Liver (tissue), 8 donors: ENCODE measurements at regions not wholly inside any gene's neighbourhood (a gene's known extent, or its start where the extent isn't known, plus 50 kb on each side); places are given as distances from the start of the nearest gene placed in this dataset.

Experiments
- DNase-seq: peaks from one replicate; pipeline ENCODE4 v3.0.0-alpha.2; 2017; ENCODE audit warnings: low spot score
- H3K27ac ChIP-seq, 2 donors: one replicate each; pipeline ENCODE4 v1.7.0; 2013; ENCODE audit warnings: inconsistent platforms in 2 of 2, low read length in 2 of 2, control low read depth in 1 of 2, low read depth in 1 of 2, mild to moderate bottlenecking in 1 of 2
- H3K27me3 ChIP-seq, 4 donors: one replicate each; pipeline versions ENCODE4 v1.6.1 to v1.7.0; 2013; ENCODE audit warnings: low read length in 3 of 4, inconsistent platforms in 1 of 4, mild to moderate bottlenecking in 1 of 4, moderate library complexity in 1 of 4; ENCODE audit not compliant: control insufficient read depth in 4 of 4, insufficient read depth in 4 of 4
- H3K36me3 ChIP-seq, 4 donors: one replicate each; pipeline versions ENCODE4 v1.6.1 to v1.7.0; 2013; ENCODE audit warnings: low read length in 3 of 4, mild to moderate bottlenecking in 3 of 4, low read depth in 1 of 4, moderate library complexity in 1 of 4; ENCODE audit not compliant: control insufficient read depth in 4 of 4, insufficient read depth in 3 of 4
- H3K4me1 ChIP-seq, 4 donors: one replicate each; pipeline versions ENCODE4 v1.6.1 to v1.7.0; 2013; ENCODE audit warnings: low read length in 3 of 4, mild to moderate bottlenecking in 3 of 4, moderate library complexity in 1 of 4; ENCODE audit not compliant: control insufficient read depth in 4 of 4, insufficient read depth in 4 of 4
- H3K4me3 ChIP-seq, 3 donors: one replicate each; pipeline versions ENCODE4 v1.6.1 to v1.7.0; 2013; ENCODE audit warnings: low read length in 3 of 3, control low read depth in 1 of 3, low read depth in 1 of 3, mild to moderate bottlenecking in 1 of 3
- H3K9ac ChIP-seq, 2 donors: one replicate each; pipeline ENCODE4 v1.7.0; 2013; ENCODE audit warnings: low read length in 2 of 2, mild to moderate bottlenecking in 2 of 2, moderate library complexity in 2 of 2, control low read depth in 1 of 2, low read depth in 1 of 2
- H3K9me3 ChIP-seq, 4 donors: one replicate each; pipeline versions ENCODE4 v1.6.1 to v1.7.0; 2013; ENCODE audit warnings: low read length in 3 of 4; ENCODE audit not compliant: control insufficient read depth in 4 of 4
- ATF3 ChIP-seq: IDR thresholded peaks from 2 replicates; pipeline ENCODE4 v1.6.1; 2016; ENCODE audit warnings: antibody characterized with exemption
- CTCF ChIP-seq: fragments of 150-350 bp; IDR thresholded peaks from 2 replicates; pipeline ENCODE4 v1.5.1; 2017; ENCODE audit warnings: improper control_type of control experiment, low read depth, low read length; ENCODE audit not compliant: missing input control
- EGR1 ChIP-seq, 2 donors: IDR thresholded peaks; 2 replicates each; pipeline ENCODE4 v1.6.1; 2016 to 2018; ENCODE audit warnings: antibody characterized with exemption in 2 of 2, low read depth in 2 of 2
- FOXA1 ChIP-seq: IDR thresholded peaks from 2 replicates; pipeline ENCODE4 v1.6.1; 2016; ENCODE audit warnings: antibody characterized with exemption
- FOXA2 ChIP-seq: IDR thresholded peaks from 2 replicates; pipeline ENCODE4 v1.6.1; 2016; ENCODE audit warnings: antibody characterized with exemption
- GABPA ChIP-seq, 2 donors: IDR thresholded peaks in 1 of 2; conservative IDR thresholded peaks in 1 of 2; 2 replicates each; pipeline ENCODE4 v1.6.1; 2016; ENCODE audit warnings: antibody characterized with exemption in 2 of 2, mild to moderate bottlenecking in 1 of 2, moderate library complexity in 1 of 2
- HNF4A ChIP-seq, 2 donors: conservative IDR thresholded peaks; 2 replicates each; pipeline ENCODE4 v1.6.1; 2016; ENCODE audit warnings: antibody characterized with exemption in 2 of 2, mild to moderate bottlenecking in 2 of 2
- HNF4G ChIP-seq: IDR thresholded peaks from 2 replicates; pipeline ENCODE4 v1.6.1; 2016; ENCODE audit warnings: antibody characterized with exemption
- JUND ChIP-seq, 2 donors: IDR thresholded peaks; 2 replicates each; pipeline ENCODE4 v1.6.1; 2016; ENCODE audit warnings: antibody characterized with exemption in 2 of 2
- NR2F2 ChIP-seq: IDR thresholded peaks from 2 replicates; pipeline ENCODE4 v1.6.1; 2016; ENCODE audit warnings: antibody characterized with exemption
- RAD21 ChIP-seq, 2 donors: IDR thresholded peaks; 2 replicates each; pipeline ENCODE4 v1.6.1; 2016; ENCODE audit warnings: antibody characterized with exemption in 2 of 2, mild to moderate bottlenecking in 2 of 2
- REST ChIP-seq: IDR thresholded peaks from 2 replicates; pipeline ENCODE4 v1.6.1; 2016; ENCODE audit warnings: antibody characterized with exemption, mild to moderate bottlenecking
- RXRA ChIP-seq, 2 donors: IDR thresholded peaks; 2 replicates each; pipeline ENCODE4 v1.6.1; 2017 to 2018; ENCODE audit warnings: antibody characterized with exemption in 2 of 2, mild to moderate bottlenecking in 1 of 2
- SP1 ChIP-seq: IDR thresholded peaks from 2 replicates; pipeline ENCODE4 v1.6.1; 2018; ENCODE audit warnings: antibody characterized with exemption, mild to moderate bottlenecking
- TAF1 ChIP-seq: conservative IDR thresholded peaks from 2 replicates; pipeline ENCODE4 v1.6.1; 2016; ENCODE audit warnings: antibody characterized with exemption, mild to moderate bottlenecking
- YY1 ChIP-seq: IDR thresholded peaks from 2 replicates; pipeline ENCODE4 v1.6.1; 2016; ENCODE audit warnings: antibody characterized with exemption, mild to moderate bottlenecking
- WGBS: extraction: QIAGEN DNeasy Blood & Tissue Kit; methylation state at CpG from one replicate; pipeline ENCODE4 v1.1.7; 2013; 5-methylcytosine and 5-hydroxymethylcytosine counted together
- TF ChIP-seq, protein P1 (sequence below): IDR thresholded peaks from 2 replicates; pipeline ENCODE4 v1.6.1; 2016; ENCODE audit warnings: antibody characterized with exemption
- TF ChIP-seq, protein P2 (sequence below): IDR thresholded peaks from 2 replicates; pipeline ENCODE4 v1.6.1; 2016; ENCODE audit warnings: antibody characterized with exemption
- donor health status: healthy.
- donor health status: healthy.
- donor health status: healthy.
- donor health status: healthy.
- donor health status: healthy.

- WGBS: 87% methylated on average over 2 of the region's 2 CpGs
- no peak for DNase-seq
- no peak overlapping the region for H3K9ac ChIP-seq
- no peak overlapping the region for H3K4me3 ChIP-seq
- no peak overlapping the region for H3K27ac ChIP-seq
- no peaks in the 10 kb centered on the region for H3K4me1 ChIP-seq
- TF ChIP-seq, protein P1, sequence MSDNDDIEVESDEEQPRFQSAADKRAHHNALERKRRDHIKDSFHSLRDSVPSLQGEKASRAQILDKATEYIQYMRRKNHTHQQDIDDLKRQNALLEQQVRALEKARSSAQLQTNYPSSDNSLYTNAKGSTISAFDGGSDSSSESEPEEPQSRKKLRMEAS: no peak
- TF ChIP-seq ATF3 (no peak), RXRA (IDR thresholded peaks at IDR 0.05) (no peak), HNF4A (conservative IDR thresholded peaks at IDR 0.05) (no peak), FOXA1 (no peak), SP1 (no peak), REST (no peak), YY1 (no peak), FOXA2 (no peak), NR2F2 (no peak), RAD21 (IDR thresholded peaks at IDR 0.05) (no peak), HNF4G (no peak), TAF1 (no peak), JUND (IDR thresholded peaks at IDR 0.05) (no peak), CTCF (no peak), GABPA (IDR thresholded peaks at IDR 0.05 in 1 of 2, conservative IDR thresholded peaks at IDR 0.05 in 1 of 2) (no peak), EGR1 (IDR thresholded peaks at IDR 0.05; ENCODE audit: low read depth in 2 of 2) (no peak)
- TF ChIP-seq, protein P2, sequence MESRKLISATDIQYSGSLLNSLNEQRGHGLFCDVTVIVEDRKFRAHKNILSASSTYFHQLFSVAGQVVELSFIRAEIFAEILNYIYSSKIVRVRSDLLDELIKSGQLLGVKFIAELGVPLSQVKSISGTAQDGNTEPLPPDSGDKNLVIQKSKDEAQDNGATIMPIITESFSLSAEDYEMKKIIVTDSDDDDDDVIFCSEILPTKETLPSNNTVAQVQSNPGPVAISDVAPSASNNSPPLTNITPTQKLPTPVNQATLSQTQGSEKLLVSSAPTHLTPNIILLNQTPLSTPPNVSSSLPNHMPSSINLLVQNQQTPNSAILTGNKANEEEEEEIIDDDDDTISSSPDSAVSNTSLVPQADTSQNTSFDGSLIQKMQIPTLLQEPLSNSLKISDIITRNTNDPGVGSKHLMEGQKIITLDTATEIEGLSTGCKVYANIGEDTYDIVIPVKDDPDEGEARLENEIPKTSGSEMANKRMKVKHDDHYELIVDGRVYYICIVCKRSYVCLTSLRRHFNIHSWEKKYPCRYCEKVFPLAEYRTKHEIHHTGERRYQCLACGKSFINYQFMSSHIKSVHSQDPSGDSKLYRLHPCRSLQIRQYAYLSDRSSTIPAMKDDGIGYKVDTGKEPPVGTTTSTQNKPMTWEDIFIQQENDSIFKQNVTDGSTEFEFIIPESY: no peak
- H3K27me3 ChIP-seq: no peaks in the 10 kb centered on the region
- no peaks in the 10 kb centered on the region for H3K9me3 ChIP-seq
- no peaks in the 10 kb centered on the region for H3K36me3 ChIP-seq
These were observed 317.4 kb downstream of the SAMD5 start for GRCh38 chr6:147825848-147826247.

DNA sequence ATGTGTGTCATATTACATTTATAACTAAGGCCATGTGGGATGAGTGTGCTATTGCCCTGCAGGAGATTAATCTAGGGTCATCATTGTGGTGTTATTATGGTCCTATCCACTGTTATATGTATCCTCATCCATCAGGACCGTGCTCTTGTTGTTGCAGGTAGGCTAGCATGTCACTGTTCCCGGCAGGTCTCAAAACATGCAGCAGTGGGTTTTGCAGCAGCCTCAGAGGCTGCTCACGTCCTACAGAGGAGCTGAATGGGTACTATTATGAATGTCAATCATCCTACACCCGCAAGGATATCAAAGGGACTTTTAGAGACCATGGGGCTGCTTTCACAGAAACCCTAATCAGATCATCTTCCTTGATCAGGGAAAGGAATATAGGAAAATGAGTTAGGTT is 318.2 kb downstream of the SAMD5 start:
- Histone ChIP-seq H3K36me3 (no peaks in the 10 kb centered on the region), H3K9ac (no peak overlapping the region), H3K9me3 (no peaks in the 10 kb centered on the region), H3K4me3 (no peak overlapping the region), H3K27ac (no peak overlapping the region), H3K4me1 (no peaks in the 10 kb centered on the region), H3K27me3 (no peaks in the 10 kb centered on the region)
- DNase-seq: no peak
- 84% methylated on average over 4 of the region's 4 CpGs for WGBS
- TF ChIP-seq TAF1 (no peak), NR2F2 (no peak), SP1 (no peak), FOXA1 (no peak), YY1 (no peak), GABPA (IDR thresholded peaks at IDR 0.05 in 1 of 2, conservative IDR thresholded peaks at IDR 0.05 in 1 of 2) (no peak), REST (no peak), HNF4A (conservative IDR thresholded peaks at IDR 0.05) (no peak), ATF3 (no peak)
- TF ChIP-seq, protein P1: no peak
- TF ChIP-seq, protein P2: no peak
